Tibial nerve (tissue), 4 donors: ENCODE measurements at regions not wholly inside any gene's neighbourhood (a gene's known extent, or its start where the extent isn't known, plus 50 kb on each side); places are given as distances from the start of the nearest gene placed in this dataset.

Experiments
- DNase-seq, 2 donors: peaks; one replicate each; pipeline ENCODE4 v3.0.0-alpha.2; 2019; ENCODE audit warnings: low spot score in 2 of 2
- H3K27ac ChIP-seq, 4 donors: fragments of 200-600 bp; sonication (generic) in 3 of 4; one replicate each; pipeline ENCODE4 v1.5.1; 2017 to 2019; ENCODE audit warnings: mild to moderate bottlenecking in 1 of 4
- H3K27me3 ChIP-seq, 2 donors: fragments of 200-600 bp; sonication (generic) in 1 of 2; one replicate each; pipeline versions ENCODE4 v1.5.1 to v1.6.0; 2017 to 2019
- H3K36me3 ChIP-seq, 3 donors: fragments of 200-600 bp; sonication (generic); one replicate each; pipeline ENCODE4 v1.5.1; 2018 to 2019
- H3K4me1 ChIP-seq, 4 donors: fragments of 200-600 bp; sonication (generic) in 3 of 4; one replicate each; pipeline ENCODE4 v1.5.1; 2017 to 2019
- H3K4me3 ChIP-seq, 4 donors: fragments of 200-600 bp; sonication (generic) in 3 of 4; one replicate each; pipeline ENCODE4 v1.5.1; 2017 to 2019; ENCODE audit warnings: mild to moderate bottlenecking in 1 of 4, moderate library complexity in 1 of 4
- H3K9me3 ChIP-seq, 4 donors: fragments of 200-600 bp; sonication (generic) in 3 of 4; one replicate each; pipeline ENCODE4 v1.5.1; 2017 to 2019
- EP300 ChIP-seq, 2 donors: sonication (generic); formaldehyde crosslinking; IDR thresholded peaks; one replicate each; pipeline ENCODE4 v1.6.1; 2017; ENCODE audit warnings: antibody characterized with exemption in 2 of 2, mild to moderate bottlenecking in 1 of 2
- POLR2A ChIP-seq, 2 donors: fragments of 450-650 bp; IDR thresholded peaks; one replicate each; pipeline ENCODE4 v1.6.1; 2017; ENCODE audit warnings: antibody characterized with exemption in 2 of 2, mild to moderate bottlenecking in 2 of 2, moderate library complexity in 2 of 2
- WGBS, 2 donors: methylation state at CpG; one replicate each; pipeline ENCODE4 v1.1.5; 2018; 5-methylcytosine and 5-hydroxymethylcytosine counted together
- TF ChIP-seq, protein P1 (sequence below), 5 experiments: fragments of 200-600 bp in 3 of 5; fragments of 450-650 bp in 2 of 5; sonication (generic) in 3 of 5; IDR thresholded peaks; one replicate each; pipeline ENCODE4 v1.5.1; 2016 to 2019; ENCODE audit warnings: antibody characterized with exemption in 5 of 5, mild to moderate bottlenecking in 3 of 5, moderate library complexity in 2 of 5

GRCh38 chr3:166367947-166368533 lies 530.8 kb upstream of the BCHE start:
- Histone ChIP-seq H3K36me3 (no peaks in the 10 kb centered on the region), H3K9me3 (no peaks in the 10 kb centered on the region), H3K4me1 (no peaks in the 10 kb centered on the region), H3K27me3 (no peaks in the 10 kb centered on the region), H3K4me3 (no peak overlapping the region), H3K27ac (no peak overlapping the region)
- no peak for DNase-seq
- TF ChIP-seq, protein P1, sequence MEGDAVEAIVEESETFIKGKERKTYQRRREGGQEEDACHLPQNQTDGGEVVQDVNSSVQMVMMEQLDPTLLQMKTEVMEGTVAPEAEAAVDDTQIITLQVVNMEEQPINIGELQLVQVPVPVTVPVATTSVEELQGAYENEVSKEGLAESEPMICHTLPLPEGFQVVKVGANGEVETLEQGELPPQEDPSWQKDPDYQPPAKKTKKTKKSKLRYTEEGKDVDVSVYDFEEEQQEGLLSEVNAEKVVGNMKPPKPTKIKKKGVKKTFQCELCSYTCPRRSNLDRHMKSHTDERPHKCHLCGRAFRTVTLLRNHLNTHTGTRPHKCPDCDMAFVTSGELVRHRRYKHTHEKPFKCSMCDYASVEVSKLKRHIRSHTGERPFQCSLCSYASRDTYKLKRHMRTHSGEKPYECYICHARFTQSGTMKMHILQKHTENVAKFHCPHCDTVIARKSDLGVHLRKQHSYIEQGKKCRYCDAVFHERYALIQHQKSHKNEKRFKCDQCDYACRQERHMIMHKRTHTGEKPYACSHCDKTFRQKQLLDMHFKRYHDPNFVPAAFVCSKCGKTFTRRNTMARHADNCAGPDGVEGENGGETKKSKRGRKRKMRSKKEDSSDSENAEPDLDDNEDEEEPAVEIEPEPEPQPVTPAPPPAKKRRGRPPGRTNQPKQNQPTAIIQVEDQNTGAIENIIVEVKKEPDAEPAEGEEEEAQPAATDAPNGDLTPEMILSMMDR (IDR thresholded peaks at IDR 0.05), result no peak
- TF ChIP-seq EP300 (IDR thresholded peaks at IDR 0.05) (no peak), POLR2A (IDR thresholded peaks at IDR 0.05) (no peak)
- WGBS, 2 donors, result 36 to 42% methylated on average over 2 of the region's 2 CpGs

- H3K27me3 ChIP-seq, result no peaks in the 10 kb centered on the region
- no peak overlapping the region for H3K27ac ChIP-seq
- H3K36me3 ChIP-seq, result no peaks in the 10 kb centered on the region
- TF ChIP-seq EP300 (IDR thresholded peaks at IDR 0.05), result no peak
- TF ChIP-seq POLR2A (IDR thresholded peaks at IDR 0.05), result no peak
- TF ChIP-seq, protein P1 (IDR thresholded peaks at IDR 0.05), result no peak
- DNase-seq, result no peak
- 61 to 66% methylated on average over 2 of the region's 2 CpGs for WGBS, 2 donors
- no peaks in the 10 kb centered on the region for H3K9me3 ChIP-seq
- no peaks in the 10 kb centered on the region for H3K4me1 ChIP-seq
- no peak overlapping the region for H3K4me3 ChIP-seq
Measured at GRCh38 chr3:166362698-166363097, 525.5 kb upstream of the BCHE start.

GRCh38 chr3:166360720-166361119 lies 523.5 kb upstream of the BCHE start:
- H3K27me3 ChIP-seq, result no peaks in the 10 kb centered on the region
- no peak for DNase-seq
- no peaks in the 10 kb centered on the region for H3K9me3 ChIP-seq
- H3K36me3 ChIP-seq, result no peaks in the 10 kb centered on the region
- no peak overlapping the region for H3K27ac ChIP-seq
- no peaks in the 10 kb centered on the region for H3K4me1 ChIP-seq
- no peak overlapping the region for H3K4me3 ChIP-seq
- TF ChIP-seq, protein P1 (IDR thresholded peaks at IDR 0.05), result no peak
- TF ChIP-seq EP300 (IDR thresholded peaks at IDR 0.05), result no peak
- TF ChIP-seq POLR2A (IDR thresholded peaks at IDR 0.05), result no peak

DNA sequence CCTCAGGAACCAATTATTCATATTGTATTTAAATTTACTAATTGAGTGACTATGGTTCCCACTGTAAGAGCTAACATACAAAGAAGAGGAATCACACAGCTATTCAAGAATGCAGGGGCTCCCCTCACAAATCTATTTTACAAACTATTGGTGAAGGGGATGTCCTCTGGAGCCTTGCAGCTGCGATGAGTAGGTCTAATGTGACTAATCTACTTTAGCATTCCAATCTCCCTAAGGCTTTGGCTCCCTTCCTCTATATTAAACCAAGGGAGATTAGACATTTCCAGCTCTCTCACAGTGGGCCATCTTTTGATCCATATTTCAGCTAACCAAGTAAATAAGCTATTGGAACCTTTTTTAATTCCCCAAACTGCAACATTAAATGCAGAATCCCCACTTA lies 514.2 kb upstream of the BCHE start:
- WGBS, 2 donors, result 71 to 85% methylated on average over 1 of the region's 1 CpG
- Histone ChIP-seq H3K36me3 (no peaks in the 10 kb centered on the region), H3K27ac (no peak overlapping the region), H3K27me3 (no peaks in the 10 kb centered on the region), H3K9me3 (peaks cover 0 to 18% (median 0%) of the 10 kb centered on the region in 4 donors), H3K4me3 (no peak overlapping the region), H3K4me1 (no peaks in the 10 kb centered on the region)
- TF ChIP-seq, protein P1 (IDR thresholded peaks at IDR 0.05), result no peak
- no peak for TF ChIP-seq EP300 (IDR thresholded peaks at IDR 0.05)
- TF ChIP-seq POLR2A (IDR thresholded peaks at IDR 0.05), result no peak
- DNase-seq, result no peak

GRCh38 chr3:166340604-166341266 lies 503.5 kb upstream of the BCHE start:
- Histone ChIP-seq H3K4me3 (no peak overlapping the region), H3K36me3 (no peaks in the 10 kb centered on the region), H3K4me1 (no peaks in the 10 kb centered on the region), H3K27ac (no peak overlapping the region), H3K27me3 (no peaks in the 10 kb centered on the region), H3K9me3 (no peaks in the 10 kb centered on the region)
- no peak for DNase-seq
- TF ChIP-seq POLR2A (IDR thresholded peaks at IDR 0.05), result no peak
- TF ChIP-seq, protein P1 (IDR thresholded peaks at IDR 0.05), result no peak
- TF ChIP-seq EP300 (IDR thresholded peaks at IDR 0.05), result no peak
